OCI-LY7 (cell line): ENCODE measurements at regions not wholly inside any gene's neighbourhood (a gene's known extent, or its start where the extent isn't known, plus 50 kb on each side); places are given as distances from the start of the nearest gene placed in this dataset.

ENCODE experiments used
- BruUV-seq: library from RNA; stranded (reverse); fragments of 400-500 nt; replicated peaks from 2 replicates; lab custom pipeline; 2021; lab: Mats Ljungman, UMichigan
- CTCF ChIA-PET: fragments of 300-600 bp; sonication (Branson Sonifier 250); formaldehyde crosslinking; loops from one replicate; lab custom pipeline; 2022; ENCODE audit warnings: antibody characterized with exemption; ENCODE audit not compliant: unreplicated experiment; lab: Charles Lee
- POLR2A ChIA-PET: fragments of 300-600 bp; sonication (Branson Sonifier 250); formaldehyde crosslinking; loops from one replicate; lab custom pipeline; 2022; ENCODE audit warnings: antibody characterized with exemption; lab: Charles Lee
- DNase-seq: peaks from one replicate; pipeline ENCODE4 v3.0.0-alpha.2; 2015; ENCODE audit warnings: low spot score
- H2AFZ ChIP-seq: fragments of 200-600 bp; sonication (generic), shearing (Covaris generic); 2 replicates; pipeline ENCODE4 v1.6.1; 2014; ENCODE audit warnings: mild to moderate bottlenecking, antibody characterized with exemption, low read length, moderate library complexity
- H3K27ac ChIP-seq: fragments of 200-600 bp; sonication (generic); 2 replicates; pipeline ENCODE4 v1.5.1; 2014; ENCODE audit warnings: mixed run types, low read depth, mild to moderate bottlenecking, moderate library complexity, low read length, inconsistent platforms; ENCODE audit not compliant: poor library complexity, severe bottlenecking
- H3K36me3 ChIP-seq: fragments of 200-600 bp; sonication (generic); 2 replicates; pipeline ENCODE4 v1.6.1; 2014; ENCODE audit warnings: mild to moderate bottlenecking, antibody characterized with exemption, low read length, moderate library complexity, mixed read lengths; ENCODE audit not compliant: insufficient read depth
- H3K4me1 ChIP-seq: fragments of 200-600 bp; sonication (generic); 2 replicates; pipeline ENCODE4 v1.5.1; 2014; ENCODE audit warnings: mild to moderate bottlenecking, low read length; ENCODE audit not compliant: insufficient read depth, poor library complexity, severe bottlenecking
- H3K4me2 ChIP-seq: fragments of 200-600 bp; sonication (generic); 2 replicates; pipeline ENCODE4 v1.6.1; 2014; ENCODE audit warnings: mild to moderate bottlenecking, low read length
- H3K4me3 ChIP-seq: fragments of 200-600 bp; sonication (generic); 2 replicates; pipeline ENCODE4 v1.5.1; 2014; ENCODE audit warnings: mild to moderate bottlenecking, low read depth, low read length; ENCODE audit not compliant: poor library complexity, severe bottlenecking
- H3K79me2 ChIP-seq: fragments of 200-600 bp; sonication (generic); 2 replicates; pipeline ENCODE4 v1.6.1; 2016; ENCODE audit warnings: low read depth, mild to moderate bottlenecking, low read length, moderate library complexity, mixed read lengths; ENCODE audit not compliant: insufficient read depth
- H3K9me2 ChIP-seq: fragments of 200-600 bp; sonication (generic); 2 replicates; pipeline ENCODE4 v1.6.1; 2016; ENCODE audit warnings: mild to moderate bottlenecking, low read length, mixed read lengths; ENCODE audit not compliant: insufficient read depth
- H3K9me3 ChIP-seq: fragments of 200-600 bp; sonication (generic); 2 replicates; pipeline ENCODE4 v1.6.1; 2014; ENCODE audit warnings: mild to moderate bottlenecking, mixed run types, low read length, mixed read lengths
- H4K20me1 ChIP-seq: fragments of 200-600 bp; sonication (generic); 2 replicates; pipeline ENCODE4 v1.6.1; 2014; ENCODE audit warnings: mild to moderate bottlenecking, antibody characterized with exemption, low read length, moderate library complexity, mixed read lengths; ENCODE audit not compliant: insufficient read depth
- CTCF ChIP-seq: fragments of 200-600 bp; sonication (generic); conservative IDR thresholded peaks from 2 replicates; pipeline ENCODE4 v1.5.1; 2014; ENCODE audit warnings: mild to moderate bottlenecking, antibody characterized with exemption, low read length, moderate library complexity, mixed read lengths
- EZH2phosphoT487 ChIP-seq: fragments of 200-600 bp; sonication (generic); IDR thresholded peaks from 2 replicates; pipeline ENCODE4 v1.6.1; 2018; ENCODE audit warnings: low read depth, borderline replicate concordance, mild to moderate bottlenecking, mixed run types, antibody characterized with exemption, low read length, moderate library complexity, mixed read lengths
- intact Hi-C: fragments of 100-400 bp; cut with micrococcal nuclease; formaldehyde crosslinking; loops from one replicate; pipeline ENCODE4 v1.10.0; 2022; ENCODE audit not compliant: unreplicated experiment

- TF ChIP-seq EZH2phosphoT487 (no peak), CTCF (no peak)
- no peak overlapping the region for H3K27ac ChIP-seq
- no peaks in the 10 kb centered on the region for H3K79me2 ChIP-seq
- ChIA-PET CTCF (no interaction called here), POLR2A (no interaction called here)
- no peak for DNase-seq
- H3K36me3 ChIP-seq, result no peaks in the 10 kb centered on the region
- H3K4me3 ChIP-seq, result no peak overlapping the region
- H3K4me2 ChIP-seq, result no peak overlapping the region
- no peaks in the 10 kb centered on the region for H4K20me1 ChIP-seq
- intact Hi-C loops, result no loop called here
- no TSS peak for BruUV-seq
- H2AFZ ChIP-seq, result no peak overlapping the region
- H3K9me3 ChIP-seq, result no peaks in the 10 kb centered on the region
- H3K9me2 ChIP-seq, result no peaks in the 10 kb centered on the region
- H3K4me1 ChIP-seq, result no peaks in the 10 kb centered on the region
Observed at GRCh38 chr18:27235218-27235870, 50.2 kb upstream of the CHST9 start.
